ENCODE measurements at regions not wholly inside any gene's neighbourhood (a gene's known extent, or its start where the extent isn't known, plus 50 kb on each side); places are given as distances from the start of the nearest gene placed in this dataset.

DNA sequence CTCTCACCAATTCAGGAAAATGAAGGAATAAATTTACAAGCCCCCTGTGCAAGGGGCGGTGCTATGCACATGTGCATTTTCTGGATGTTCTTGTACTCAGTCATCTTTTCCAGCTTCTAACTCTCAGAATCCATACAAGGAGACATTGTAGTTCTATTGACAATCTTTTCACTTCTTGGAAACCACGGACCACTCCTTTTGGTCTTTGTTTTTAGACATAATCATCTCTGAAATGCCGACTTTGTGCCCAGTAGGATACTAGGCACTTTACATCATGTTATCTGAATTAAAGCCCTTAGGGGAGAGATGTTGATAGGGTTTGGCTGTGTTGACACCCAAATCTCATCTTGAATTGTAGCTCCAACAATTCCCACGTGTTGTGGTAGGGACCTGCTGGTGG is 322.6 kb upstream of the WWC1 start:
- no peak for FAIRE-seq
- DNase-seq = no peak
- H3K4me3 ChIP-seq = no peak overlapping the region
- H3K4me1 ChIP-seq = no peaks in the 10 kb centered on the region
- no peak overlapping the region for H3K27ac ChIP-seq
- no peak for ATAC-seq
- no peaks in the 10 kb centered on the region for H3K36me3 ChIP-seq
- no peak for TF ChIP-seq CTCF (IDR thresholded peaks at IDR 0.05)
- H3K9me3 ChIP-seq = no peaks in the 10 kb centered on the region
- no peaks in the 10 kb centered on the region for H3K27me3 ChIP-seq
- 61 to 70% methylated on average over 4 of the region's 4 CpGs for WGBS, 2 donors
- intact Hi-C loops (cut with DNase I) = no loop called here

DNA sequence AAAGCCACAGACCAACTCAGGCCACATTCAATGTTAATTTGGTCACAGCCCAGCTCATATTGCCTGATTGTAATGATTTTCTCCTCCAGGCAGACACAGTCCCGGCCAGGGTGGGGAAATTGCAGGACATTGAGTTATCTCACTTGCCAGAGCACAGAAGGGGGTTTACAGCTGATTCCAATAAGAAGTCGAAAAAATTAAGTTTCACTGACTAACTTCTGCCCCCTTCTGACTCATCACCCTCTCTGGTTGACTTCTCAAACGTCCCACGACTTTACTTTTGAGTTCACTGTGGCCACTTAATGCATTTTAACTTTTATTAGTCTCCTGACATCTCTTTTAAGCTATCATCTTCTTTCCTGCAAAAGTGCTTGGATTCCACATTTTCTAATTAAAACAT is 321.4 kb upstream of the WWC1 start:
- FAIRE-seq = no peak
- 41 to 53% methylated on average over 4 of the region's 4 CpGs for WGBS, 2 donors
- no peak for TF ChIP-seq CTCF (IDR thresholded peaks at IDR 0.05)
- Histone ChIP-seq H3K4me3 (no peak overlapping the region), H3K27me3 (no peaks in the 10 kb centered on the region), H3K9me3 (no peaks in the 10 kb centered on the region), H3K27ac (no peak overlapping the region), H3K4me1 (no peaks in the 10 kb centered on the region), H3K36me3 (no peaks in the 10 kb centered on the region)
- no peak for DNase-seq
- intact Hi-C loops (cut with DNase I) = no loop called here
- no peak for ATAC-seq

DNA sequence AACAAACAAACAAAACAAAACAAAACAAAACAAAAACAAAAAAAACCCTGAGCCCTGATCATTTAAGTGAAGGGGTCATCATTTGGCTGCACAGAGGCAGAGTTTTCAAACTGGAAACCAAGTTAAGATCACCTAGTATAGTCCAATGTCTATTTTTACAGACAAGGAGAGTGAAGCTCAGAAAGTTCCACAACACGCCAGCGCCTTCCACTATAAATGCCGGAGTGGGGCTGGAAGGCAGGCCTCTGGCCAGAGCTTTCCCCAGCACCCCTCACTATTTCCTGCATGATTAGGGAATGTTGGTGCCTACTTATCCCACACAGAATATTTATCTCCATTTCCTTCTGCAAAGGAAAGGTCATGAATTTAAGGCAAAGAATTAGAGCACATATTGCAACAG is 319.7 kb upstream of the WWC1 start:
- FAIRE-seq = no peak
- no peaks in the 10 kb centered on the region for H3K27me3 ChIP-seq

GRCh38 chr5:167973126-167973525 is 318.3 kb upstream of the WWC1 start:
- no peak for FAIRE-seq
- Histone ChIP-seq H3K36me3 (no peaks in the 10 kb centered on the region), H3K4me1 (no peaks in the 10 kb centered on the region), H3K4me3 (no peak overlapping the region), H3K27me3 (no peaks in the 10 kb centered on the region), H3K27ac (no peak overlapping the region), H3K9me3 (no peaks in the 10 kb centered on the region)
- no peak for ATAC-seq
- no peak for DNase-seq
- WGBS, 2 donors = 73 to 82% methylated on average over 4 of the region's 4 CpGs
- intact Hi-C loops (cut with DNase I) = no loop called here
- no peak for TF ChIP-seq CTCF (IDR thresholded peaks at IDR 0.05)

More for the DNA sequence above, 319.7 kb upstream of the WWC1 start:
- ATAC-seq (no peak), DNase-seq (no peak)
- intact Hi-C loops (cut with DNase I) = no loop called here
- TF ChIP-seq CTCF (IDR thresholded peaks at IDR 0.05) = no peak
- Histone ChIP-seq H3K4me1 (no peaks in the 10 kb centered on the region), H3K27ac (no peak overlapping the region), H3K9me3 (no peaks in the 10 kb centered on the region), H3K36me3 (no peaks in the 10 kb centered on the region), H3K4me3 (no peak overlapping the region)
- 92 to 93% methylated on average over 3 of the region's 3 CpGs for WGBS, 2 donors

- H3K27me3 ChIP-seq = no peaks in the 10 kb centered on the region
- no peaks in the 10 kb centered on the region for H3K4me1 ChIP-seq
- H3K4me3 ChIP-seq = no peak overlapping the region
- WGBS, 2 donors = 19 to 40% methylated on average over 1 of the region's 1 CpG
- no peaks in the 10 kb centered on the region for H3K9me3 ChIP-seq
- TF ChIP-seq CTCF (IDR thresholded peaks at IDR 0.05) = no peak
- H3K36me3 ChIP-seq = no peaks in the 10 kb centered on the region
- no peak for DNase-seq
- H3K27ac ChIP-seq = no peak overlapping the region
- no peak for ATAC-seq
- no peak for FAIRE-seq
- intact Hi-C loops (cut with DNase I) = no loop called here
Observed at GRCh38 chr5:167984951-167985350, 306.5 kb upstream of the WWC1 start.

All from pancreas (tissue), 10 donors.